ENCODE measurements at regions not wholly inside any gene's neighbourhood (a gene's known extent, or its start where the extent isn't known, plus 50 kb on each side); places are given as distances from the start of the nearest gene placed in this dataset.
"Not testable (repeated sequence)": the region's sequence is repeated elsewhere in the genome, so short reads cannot be mapped to it uniquely, and the experiment has no call there.

DNA sequence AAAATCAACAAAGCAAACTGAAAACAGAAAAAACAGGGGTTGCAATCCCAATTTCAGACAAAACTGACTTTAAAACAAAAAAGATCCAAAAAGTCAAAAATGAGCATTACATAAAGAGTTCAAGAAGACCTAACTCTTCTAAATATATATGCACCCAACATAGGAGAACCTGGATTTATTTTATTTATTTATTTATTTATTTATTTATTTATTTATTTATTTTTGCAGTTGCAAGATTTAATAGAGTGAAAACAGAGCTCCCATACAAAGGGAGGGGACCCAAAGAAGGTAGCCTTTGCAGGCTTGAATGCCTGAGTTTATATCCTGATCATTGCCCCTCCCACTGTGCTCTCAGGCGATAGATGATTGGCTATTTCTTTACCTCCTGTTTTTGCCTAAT, 245.9 kb upstream of the POU3F4 start:
- H3K79me1 ChIP-seq (ENCODE audit: low read depth, low read length); CTCF ChIA-PET (ENCODE audit: partially characterized antibody); FAIRE-seq; H2BK5ac ChIP-seq (ENCODE audit: low read depth, low read length); H3K36me3 ChIP-seq (ENCODE audit: control insufficient read depth in 2 of 4, insufficient read depth in 4 of 4, low read length in 3 of 4); H2BK20ac ChIP-seq (ENCODE audit: low read length); H3K18ac ChIP-seq (ENCODE audit: extremely low read depth, low read length); H3K4me1 ChIP-seq (replicated peaks in 1 of 4; ENCODE audit: control insufficient read depth in 3 of 4, insufficient read depth in 4 of 4, low read length in 3 of 4); H4K8ac ChIP-seq (ENCODE audit: extremely low read depth, insufficient read depth, low read length); H2BK15ac ChIP-seq (ENCODE audit: low read length); H3K9me3 ChIP-seq (ENCODE audit: insufficient read depth in 2 of 2, low read depth in 1 of 2, low read length in 1 of 2); H3K4me3 ChIP-seq (ENCODE audit: extremely low read depth in 1 of 4, insufficient read depth in 2 of 4, low read depth in 3 of 4, low read length in 4 of 4); H2BK12ac ChIP-seq (ENCODE audit: low read depth, low read length); H3K9ac ChIP-seq (replicated peaks in 1 of 4; ENCODE audit: extremely low read depth in 1 of 4, low read depth in 3 of 4, low read length in 3 of 4); H3K27me3 ChIP-seq (replicated peaks in 1 of 4; ENCODE audit: control insufficient read depth in 3 of 4, extremely low read depth in 1 of 4, insufficient read depth in 3 of 4, low read length in 3 of 4); DNase-seq (ENCODE audit: low read depth in 1 of 2, low spot score in 2 of 2); H3K79me2 ChIP-seq (ENCODE audit: control insufficient read depth in 1 of 2, insufficient read depth in 2 of 2, low read length in 2 of 2); H4K20me1 ChIP-seq (replicated peaks in 1 of 2; ENCODE audit: control insufficient read depth in 1 of 2, insufficient read depth in 2 of 2, low read length in 2 of 2); H2AK5ac ChIP-seq (ENCODE audit: low read depth, low read length); H3K23ac ChIP-seq (ENCODE audit: insufficient read length); POLR2A ChIA-PET (ENCODE audit: partially characterized antibody); H2AFZ ChIP-seq (ENCODE audit: low read length); H3K27ac ChIP-seq (ENCODE audit: low read depth, low read length); H2BK120ac ChIP-seq (replicated peaks; ENCODE audit: low read depth, low read length); H3K4me2 ChIP-seq (ENCODE audit: insufficient read depth in 1 of 2, low read depth in 2 of 2, low read length in 2 of 2); H4K5ac ChIP-seq (ENCODE audit: insufficient read length, low read depth, low read length); H4K91ac ChIP-seq (replicated peaks; ENCODE audit: insufficient read length, low read length); H3K14ac ChIP-seq (ENCODE audit: insufficient read length); H3K56ac ChIP-seq (replicated peaks; ENCODE audit: insufficient read length, low read depth, low read length); H3K23me2 ChIP-seq (ENCODE audit: low read depth, low read length); H3K4ac ChIP-seq (replicated peaks; ENCODE audit: insufficient read length, low read depth, low read length): not testable (repeated sequence)
- 88% methylated on average over 1 of the region's 1 CpG; no CpG with 5 or more reads in 1 of the 2 experiments for WGBS, 2 experiments (ENCODE audit: extremely low coverage in 1 of 2, insufficient coverage in 1 of 2, insufficient read length in 1 of 2, insufficient replicate concordance in 2 of 2, low coverage in 1 of 2, low lambda C conversion rate in 2 of 2, missing lambda C conversion rate in 1 of 2)

Data from H1 (cell line).